ENCODE measurements at regions not wholly inside any gene's neighbourhood (a gene's known extent, or its start where the extent isn't known, plus 50 kb on each side); places are given as distances from the start of the nearest gene placed in this dataset.

DNA sequence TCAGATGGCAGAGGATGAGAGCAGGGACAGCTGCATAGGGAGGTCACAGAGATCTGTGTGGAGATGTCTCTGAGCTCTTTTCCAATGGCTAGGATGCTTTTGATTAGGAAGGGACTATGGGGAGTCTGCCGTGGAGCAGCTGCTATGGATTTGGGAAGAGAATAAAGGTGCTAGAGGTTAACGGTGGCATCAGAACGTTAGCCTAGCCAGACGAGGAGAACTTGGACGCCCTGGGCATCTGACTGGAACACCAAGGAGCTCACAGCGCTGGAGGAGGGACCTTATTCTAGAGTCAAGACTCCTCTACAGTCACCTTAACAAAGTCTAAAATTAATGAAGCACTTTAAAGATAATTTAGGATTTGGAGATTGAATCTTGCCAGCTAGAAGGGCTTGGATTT, 157.2 kb upstream of the B3GAT1 start:
- no peak overlapping the region for H2AFZ ChIP-seq

DNA sequence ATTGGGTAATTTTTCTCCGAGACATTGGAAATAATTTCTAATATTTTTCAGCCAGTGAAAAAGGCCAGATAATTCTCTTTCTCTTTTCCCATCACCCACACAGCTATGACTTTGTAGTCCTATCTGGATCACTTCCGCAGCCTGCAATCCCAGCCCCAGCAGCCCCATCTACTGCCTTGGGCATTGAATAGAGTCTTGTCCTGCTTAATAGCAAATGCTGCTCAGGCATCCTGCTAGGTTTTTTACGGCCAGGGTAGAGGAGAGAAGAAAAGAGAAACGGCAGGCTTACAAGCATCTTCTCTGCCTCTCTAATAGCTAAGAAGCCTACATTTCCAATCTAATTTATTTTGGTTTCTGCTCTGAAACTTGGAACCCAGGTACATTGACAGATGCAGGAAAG, 154.3 kb upstream of the B3GAT1 start:
- Histone ChIP-seq H3K36me3 (ENCODE audit: low read depth) (no peaks in the 10 kb centered on the region), H3K9me2 (ENCODE audit: insufficient read depth) (no peaks in the 10 kb centered on the region), H3K4me2 (no peak overlapping the region), H4K20me1 (ENCODE audit: insufficient read depth) (no peaks in the 10 kb centered on the region), H3K4me1 (replicated peaks; ENCODE audit: insufficient read depth) (no peaks in the 10 kb centered on the region), H3K79me2 (ENCODE audit: low read depth) (no peaks in the 10 kb centered on the region), H3K27me3 (ENCODE audit: insufficient read depth, low read depth) (peaks cover 23% of the 10 kb centered on the region; the same call in 1 of the 2 replicates), H3K9me3 (ENCODE audit: insufficient read depth, low read depth) (no peaks in the 10 kb centered on the region; the same call in 1 of the 2 replicates), H2AFZ (no peak overlapping the region), H3F3A (ENCODE audit: insufficient read depth, low read depth) (no peaks in the 10 kb centered on the region), H3K4me3 (no peak overlapping the region), H3K27ac (no peak overlapping the region)
- TF ChIP-seq, protein P1, sequence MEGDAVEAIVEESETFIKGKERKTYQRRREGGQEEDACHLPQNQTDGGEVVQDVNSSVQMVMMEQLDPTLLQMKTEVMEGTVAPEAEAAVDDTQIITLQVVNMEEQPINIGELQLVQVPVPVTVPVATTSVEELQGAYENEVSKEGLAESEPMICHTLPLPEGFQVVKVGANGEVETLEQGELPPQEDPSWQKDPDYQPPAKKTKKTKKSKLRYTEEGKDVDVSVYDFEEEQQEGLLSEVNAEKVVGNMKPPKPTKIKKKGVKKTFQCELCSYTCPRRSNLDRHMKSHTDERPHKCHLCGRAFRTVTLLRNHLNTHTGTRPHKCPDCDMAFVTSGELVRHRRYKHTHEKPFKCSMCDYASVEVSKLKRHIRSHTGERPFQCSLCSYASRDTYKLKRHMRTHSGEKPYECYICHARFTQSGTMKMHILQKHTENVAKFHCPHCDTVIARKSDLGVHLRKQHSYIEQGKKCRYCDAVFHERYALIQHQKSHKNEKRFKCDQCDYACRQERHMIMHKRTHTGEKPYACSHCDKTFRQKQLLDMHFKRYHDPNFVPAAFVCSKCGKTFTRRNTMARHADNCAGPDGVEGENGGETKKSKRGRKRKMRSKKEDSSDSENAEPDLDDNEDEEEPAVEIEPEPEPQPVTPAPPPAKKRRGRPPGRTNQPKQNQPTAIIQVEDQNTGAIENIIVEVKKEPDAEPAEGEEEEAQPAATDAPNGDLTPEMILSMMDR (conservative IDR thresholded peaks at IDR 0.05) = no peak
- no peak for TF ChIP-seq EZH2 (IDR thresholded peaks at IDR 0.05; ENCODE audit: low read depth)
- DNase-seq = peak in 1 of 2 experiments; percentile 15
- BruUV-seq (replicated peaks) = no TSS peak
- POLR2A ChIA-PET (ENCODE audit: unreplicated experiment) = no interaction called here
- intact Hi-C loops (cut with micrococcal nuclease; ENCODE audit: unreplicated experiment) = no loop called here
- CTCF ChIA-PET = no interaction called here

More for the DNA sequence above, 157.2 kb upstream of the B3GAT1 start:
- TF ChIP-seq EZH2 (IDR thresholded peaks at IDR 0.05; ENCODE audit: low read depth) = no peak
- TF ChIP-seq, protein P1 (conservative IDR thresholded peaks at IDR 0.05) = no peak
- no TSS peak for BruUV-seq (replicated peaks)
- ChIA-PET CTCF (no interaction called here), POLR2A (ENCODE audit: unreplicated experiment) (no interaction called here)
- Histone ChIP-seq H3K36me3 (ENCODE audit: low read depth) (no peaks in the 10 kb centered on the region), H3K9me3 (ENCODE audit: insufficient read depth, low read depth) (no peaks in the 10 kb centered on the region; the same call in 1 of the 2 replicates), H3F3A (ENCODE audit: insufficient read depth, low read depth) (no peaks in the 10 kb centered on the region), H3K9me2 (ENCODE audit: insufficient read depth) (no peaks in the 10 kb centered on the region), H3K79me2 (ENCODE audit: low read depth) (no peaks in the 10 kb centered on the region), H3K4me3 (no peak overlapping the region), H3K27ac (no peak overlapping the region), H3K4me2 (no peak overlapping the region), H3K27me3 (ENCODE audit: insufficient read depth, low read depth) (peaks cover 35% of the 10 kb centered on the region; the same call in 1 of the 2 replicates), H3K4me1 (replicated peaks; ENCODE audit: insufficient read depth) (no peaks in the 10 kb centered on the region), H4K20me1 (ENCODE audit: insufficient read depth) (no peaks in the 10 kb centered on the region)
- peak in 1 of 2 experiments; percentile 10 for DNase-seq
- intact Hi-C loops (cut with micrococcal nuclease; ENCODE audit: unreplicated experiment) = no loop called here

DNA sequence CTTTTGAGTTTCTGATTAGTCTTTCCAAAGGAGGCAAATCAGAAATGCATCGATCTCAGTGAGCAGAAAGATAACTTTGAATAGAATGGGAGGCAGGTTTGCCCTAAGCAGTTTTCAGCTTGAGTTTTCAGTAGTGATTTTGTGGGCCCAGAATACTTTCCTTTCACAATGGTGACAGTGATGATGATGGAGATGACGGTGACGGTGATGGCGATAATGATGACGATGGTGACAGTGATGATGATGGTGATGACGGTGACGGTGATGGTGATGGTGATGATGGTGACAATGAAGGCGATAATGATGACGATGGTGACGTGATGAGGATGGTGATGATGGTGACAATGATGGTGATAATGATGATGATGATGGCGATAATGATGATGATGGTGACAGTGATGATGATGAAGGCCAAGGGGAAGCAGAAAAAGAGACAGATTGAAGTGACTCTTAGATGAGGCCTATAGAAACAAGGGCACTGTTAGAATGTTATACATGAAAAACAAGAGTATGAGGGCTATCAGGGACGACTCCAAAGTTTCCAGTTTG, 153.4 kb upstream of the B3GAT1 start:
- H2AFZ ChIP-seq = no peak overlapping the region
- CTCF ChIA-PET = no interaction called here
- intact Hi-C loops (cut with micrococcal nuclease; ENCODE audit: unreplicated experiment) = no loop called here

More for the DNA sequence above, 153.4 kb upstream of the B3GAT1 start:
- Histone ChIP-seq H3K79me2 (ENCODE audit: low read depth) (no peaks in the 10 kb centered on the region), H4K20me1 (ENCODE audit: insufficient read depth) (no peaks in the 10 kb centered on the region), H3K9me2 (ENCODE audit: insufficient read depth) (no peaks in the 10 kb centered on the region), H3K27ac (no peak overlapping the region), H3K4me2 (no peak overlapping the region), H3K4me1 (replicated peaks; ENCODE audit: insufficient read depth) (no peaks in the 10 kb centered on the region), H3K27me3 (ENCODE audit: insufficient read depth, low read depth) (peaks cover 21% of the 10 kb centered on the region; the same call in 1 of the 2 replicates), H3F3A (ENCODE audit: insufficient read depth, low read depth) (no peaks in the 10 kb centered on the region), H3K4me3 (no peak overlapping the region), H3K9me3 (ENCODE audit: insufficient read depth, low read depth) (no peaks in the 10 kb centered on the region; the same call in 1 of the 2 replicates), H3K36me3 (ENCODE audit: low read depth) (no peaks in the 10 kb centered on the region)
- TF ChIP-seq, protein P1 (conservative IDR thresholded peaks at IDR 0.05) = no peak
- TF ChIP-seq EZH2 (IDR thresholded peaks at IDR 0.05; ENCODE audit: low read depth) = no peak
- POLR2A ChIA-PET (ENCODE audit: unreplicated experiment) = no interaction called here
- no TSS peak for BruUV-seq (replicated peaks)
- DNase-seq = peak in 1 of 2 experiments; percentile 13
